ENCODE measurements at regions not wholly inside any gene's neighbourhood (a gene's known extent, or its start where the extent isn't known, plus 50 kb on each side); places are given as distances from the start of the nearest gene placed in this dataset.
"Not testable (repeated sequence)": the region's sequence is repeated elsewhere in the genome, so short reads cannot be mapped to it uniquely, and the experiment has no call there.

- DNase-seq, result peak; percentile 62
- in situ Hi-C loops (cut with MboI; ENCODE audit: low pct_unique_long_range_greater_than_20kb, low sequenced_read_pairs), result no loop called here
Observed at GRCh38 chr7:131075406-131075805, 252.3 kb upstream of the MKLN1 start.

GRCh38 chr7:131076032-131076431, 251.6 kb upstream of the MKLN1 start:
- in situ Hi-C loops (cut with MboI; ENCODE audit: low pct_unique_long_range_greater_than_20kb, low sequenced_read_pairs), result no loop called here
- DNase-seq, result no peak

- in situ Hi-C loops (cut with MboI; ENCODE audit: low pct_unique_long_range_greater_than_20kb, low sequenced_read_pairs), result no loop called here
Observed at GRCh38 chr7:131076711-131077181, 250.9 kb upstream of the MKLN1 start.

GRCh38 chr7:131077735-131078134, 249.9 kb upstream of the MKLN1 start:
- no peak for DNase-seq
- in situ Hi-C loops (cut with MboI; ENCODE audit: low pct_unique_long_range_greater_than_20kb, low sequenced_read_pairs), result no loop called here

More at GRCh38 chr7:131076711-131077181, 250.9 kb upstream of the MKLN1 start:
- no peak for DNase-seq

- in situ Hi-C loops (cut with MboI; ENCODE audit: low pct_unique_long_range_greater_than_20kb, low sequenced_read_pairs), result no loop called here
- no peak for DNase-seq
Observed at GRCh38 chr7:131080754-131081153, 246.9 kb upstream of the MKLN1 start.

- in situ Hi-C loops (cut with MboI; ENCODE audit: low pct_unique_long_range_greater_than_20kb, low sequenced_read_pairs), result no loop called here
- DNase-seq, result no peak
Observed at GRCh38 chr7:131081308-131081707, 246.4 kb upstream of the MKLN1 start.

- in situ Hi-C loops (cut with MboI; ENCODE audit: low pct_unique_long_range_greater_than_20kb, low sequenced_read_pairs), result no loop called here
- no peak for DNase-seq
Observed at GRCh38 chr7:131083781-131084180, 243.9 kb upstream of the MKLN1 start.

- in situ Hi-C loops (cut with MboI; ENCODE audit: low pct_unique_long_range_greater_than_20kb, low sequenced_read_pairs), result not testable (repeated sequence)
- peak; percentile 30 for DNase-seq
Observed at GRCh38 chr7:131084336-131084735, 243.3 kb upstream of the MKLN1 start.

GRCh38 chr7:131087756-131088658, 239.7 kb upstream of the MKLN1 start:
- no peak for DNase-seq
- in situ Hi-C loops (cut with MboI; ENCODE audit: low pct_unique_long_range_greater_than_20kb, low sequenced_read_pairs), result no loop called here

- in situ Hi-C loops (cut with MboI; ENCODE audit: low pct_unique_long_range_greater_than_20kb, low sequenced_read_pairs), result no loop called here
- no peak for DNase-seq
Observed at GRCh38 chr7:131090188-131090587, 237.5 kb upstream of the MKLN1 start.

GRCh38 chr7:131090886-131091692, 236.6 kb upstream of the MKLN1 start:
- in situ Hi-C loops (cut with MboI; ENCODE audit: low pct_unique_long_range_greater_than_20kb, low sequenced_read_pairs), result no loop called here
- DNase-seq, result no peak

GRCh38 chr7:131094685-131095084, 233.0 kb upstream of the MKLN1 start:
- no peak for DNase-seq
- in situ Hi-C loops (cut with MboI; ENCODE audit: low pct_unique_long_range_greater_than_20kb, low sequenced_read_pairs), result no loop called here

- DNase-seq, result no peak
- in situ Hi-C loops (cut with MboI; ENCODE audit: low pct_unique_long_range_greater_than_20kb, low sequenced_read_pairs), result no loop called here
Observed at GRCh38 chr7:131095346-131095745, 232.3 kb upstream of the MKLN1 start.

- DNase-seq, result no peak
- in situ Hi-C loops (cut with MboI; ENCODE audit: low pct_unique_long_range_greater_than_20kb, low sequenced_read_pairs), result no loop called here
Observed at GRCh38 chr7:131096267-131096927, 231.3 kb upstream of the MKLN1 start.

GRCh38 chr7:131097662-131098376, 229.9 kb upstream of the MKLN1 start:
- no peak for DNase-seq
- in situ Hi-C loops (cut with MboI; ENCODE audit: low pct_unique_long_range_greater_than_20kb, low sequenced_read_pairs), result no loop called here

GRCh38 chr7:131098527-131098926, 229.1 kb upstream of the MKLN1 start:
- DNase-seq, result no peak
- in situ Hi-C loops (cut with MboI; ENCODE audit: low pct_unique_long_range_greater_than_20kb, low sequenced_read_pairs), result no loop called here

GRCh38 chr7:131100357-131101054, 227.2 kb upstream of the MKLN1 start:
- in situ Hi-C loops (cut with MboI; ENCODE audit: low pct_unique_long_range_greater_than_20kb, low sequenced_read_pairs), result no loop called here
- no peak for DNase-seq

GRCh38 chr7:131103997-131104396, 223.7 kb upstream of the MKLN1 start:
- in situ Hi-C loops (cut with MboI; ENCODE audit: low pct_unique_long_range_greater_than_20kb, low sequenced_read_pairs), result no loop called here
- DNase-seq, result peak; percentile 50
